ENCODE measurements at regions not wholly inside any gene's neighbourhood (a gene's known extent, or its start where the extent isn't known, plus 50 kb on each side); places are given as distances from the start of the nearest gene placed in this dataset.

DNA sequence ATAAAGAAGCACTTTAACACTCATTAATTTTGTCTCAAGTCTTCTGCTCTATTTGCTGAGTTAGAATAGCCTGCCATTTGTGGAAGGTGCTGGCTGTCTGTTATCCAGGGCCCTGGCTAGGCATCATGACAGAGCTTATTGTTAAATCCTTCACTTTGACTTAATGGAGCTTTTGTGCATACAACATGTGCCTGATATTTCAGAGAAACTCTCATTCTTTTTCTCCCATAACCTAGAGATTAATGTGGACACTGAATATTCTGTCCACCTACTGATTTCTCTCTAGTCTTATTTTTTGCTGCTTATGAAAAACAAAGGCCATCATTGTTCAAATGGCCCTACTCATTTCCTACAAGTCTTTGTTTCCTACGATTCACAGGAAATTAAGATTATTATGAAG lies 383.1 kb upstream of the HTR2A start:
- Histone ChIP-seq H3K4me1 (ENCODE audit: control insufficient read depth in 1 of 2, insufficient read depth in 2 of 2, low read length in 2 of 2) (no peaks in the 10 kb centered on the region), H3K27me3 (ENCODE audit: control insufficient read depth in 1 of 2, insufficient read depth in 2 of 2, low read length in 1 of 2) (no peaks in the 10 kb centered on the region), H3K36me3 (ENCODE audit: control insufficient read depth in 1 of 2, insufficient read depth in 2 of 2, low read length in 1 of 2) (no peaks in the 10 kb centered on the region), H3K4me3 (ENCODE audit: low read length in 2 of 2) (no peak overlapping the region), H3K9me3 (ENCODE audit: control insufficient read depth, low read length) (no peaks in the 10 kb centered on the region), H3K27ac (ENCODE audit: low read depth in 1 of 2, low read length in 2 of 2) (no peak overlapping the region)
- DNase-seq (no peak), ATAC-seq (ENCODE audit: low FRiP score) (no peak)
- intact Hi-C loops (cut with DNase I) = no loop called here
- WGBS, 2 donors = 79% methylated on average over 1 of the region's 1 CpG

DNA sequence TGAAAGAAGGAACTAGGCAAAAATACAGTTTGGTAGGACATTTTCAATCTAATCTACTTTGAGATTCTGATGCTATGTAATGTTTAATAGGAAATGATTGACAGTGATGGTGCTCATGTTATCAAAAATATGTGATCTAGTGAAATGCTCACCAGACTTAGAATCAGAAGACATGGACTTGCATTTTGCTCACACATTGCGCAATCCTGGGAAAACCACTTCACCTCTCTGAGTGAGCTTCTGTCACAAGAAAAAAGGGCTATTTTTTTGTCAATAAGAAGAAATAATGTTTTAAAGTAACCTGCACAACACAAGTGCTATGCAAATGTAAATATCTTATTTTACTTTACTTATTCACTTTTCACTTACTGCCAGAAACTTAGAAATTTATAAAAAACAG lies 380.9 kb upstream of the HTR2A start:
- H3K4me1 ChIP-seq (ENCODE audit: control insufficient read depth in 1 of 2, insufficient read depth in 2 of 2, low read length in 2 of 2) = no peaks in the 10 kb centered on the region
- H3K9me3 ChIP-seq (ENCODE audit: control insufficient read depth, low read length) = no peaks in the 10 kb centered on the region
- no peak overlapping the region for H3K27ac ChIP-seq (ENCODE audit: low read depth in 1 of 2, low read length in 2 of 2)
- no peaks in the 10 kb centered on the region for H3K27me3 ChIP-seq (ENCODE audit: control insufficient read depth in 1 of 2, insufficient read depth in 2 of 2, low read length in 1 of 2)
- H3K36me3 ChIP-seq (ENCODE audit: control insufficient read depth in 1 of 2, insufficient read depth in 2 of 2, low read length in 1 of 2) = no peaks in the 10 kb centered on the region
- intact Hi-C loops (cut with DNase I) = no loop called here
- DNase-seq = no peak
- WGBS, 2 donors = 93 to 100% methylated on average over 1 of the region's 1 CpG
- no peak overlapping the region for H3K4me3 ChIP-seq (ENCODE audit: low read length in 2 of 2)
- no peak for ATAC-seq (ENCODE audit: low FRiP score)

DNA sequence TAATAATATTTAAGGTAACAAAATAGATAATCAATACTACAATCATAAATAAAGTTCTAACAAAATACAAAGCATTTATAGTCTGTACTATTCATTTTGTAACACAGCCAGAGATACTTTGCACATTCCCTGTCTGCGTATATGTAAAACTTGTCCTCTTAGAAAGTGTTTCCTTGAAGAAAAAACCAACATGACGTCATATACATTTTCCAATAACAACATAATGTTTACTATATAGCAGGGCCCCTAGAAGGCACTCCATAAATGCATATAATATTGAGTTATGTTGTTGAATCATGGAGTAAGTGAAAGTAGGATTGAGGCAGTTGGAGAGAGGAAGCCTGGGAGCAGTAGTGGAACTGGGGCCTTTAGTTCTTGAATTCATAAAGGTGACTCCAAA lies 371.4 kb upstream of the HTR2A start:
- no peak for ATAC-seq (ENCODE audit: low FRiP score)
- Histone ChIP-seq H3K4me3 (ENCODE audit: low read length in 2 of 2) (no peak overlapping the region), H3K4me1 (ENCODE audit: control insufficient read depth in 1 of 2, insufficient read depth in 2 of 2, low read length in 2 of 2) (no peaks in the 10 kb centered on the region), H3K27ac (ENCODE audit: low read depth in 1 of 2, low read length in 2 of 2) (no peak overlapping the region), H3K27me3 (ENCODE audit: control insufficient read depth in 1 of 2, insufficient read depth in 2 of 2, low read length in 1 of 2) (no peaks in the 10 kb centered on the region), H3K36me3 (ENCODE audit: control insufficient read depth in 1 of 2, insufficient read depth in 2 of 2, low read length in 1 of 2) (no peaks in the 10 kb centered on the region), H3K9me3 (ENCODE audit: control insufficient read depth, low read length) (no peaks in the 10 kb centered on the region)
- no peak for DNase-seq
- intact Hi-C loops (cut with DNase I) = no loop called here
- WGBS, 2 donors = 86 to 87% methylated on average over 2 of the region's 2 CpGs

GRCh38 chr13:47258384-47258783 lies 361.5 kb upstream of the HTR2A start:
- Histone ChIP-seq H3K27ac (ENCODE audit: low read depth in 1 of 2, low read length in 2 of 2) (no peak overlapping the region), H3K9me3 (ENCODE audit: control insufficient read depth, low read length) (peaks cover 4% of the 10 kb centered on the region), H3K4me1 (ENCODE audit: control insufficient read depth in 1 of 2, insufficient read depth in 2 of 2, low read length in 2 of 2) (no peaks in the 10 kb centered on the region), H3K4me3 (ENCODE audit: low read length in 2 of 2) (no peak overlapping the region), H3K27me3 (ENCODE audit: control insufficient read depth in 1 of 2, insufficient read depth in 2 of 2, low read length in 1 of 2) (no peaks in the 10 kb centered on the region), H3K36me3 (ENCODE audit: control insufficient read depth in 1 of 2, insufficient read depth in 2 of 2, low read length in 1 of 2) (no peaks in the 10 kb centered on the region)
- intact Hi-C loops (cut with DNase I) = loop anchor here in 1 of 2 donors (10.0 kb wide), 1 partner anchor 364 kb away; the partner anchor contains the start of gene HTR2A
- ATAC-seq (ENCODE audit: low FRiP score) = no peak
- DNase-seq = no peak
- 58 to 62% methylated on average over 2 of the region's 2 CpGs for WGBS, 2 donors

GRCh38 chr13:47256618-47257017 lies 359.8 kb upstream of the HTR2A start:
- peaks cover 3 to 5% of the 10 kb centered on the region in 2 donors for H3K4me1 ChIP-seq (ENCODE audit: control insufficient read depth in 1 of 2, insufficient read depth in 2 of 2, low read length in 2 of 2)
- no peaks in the 10 kb centered on the region for H3K27me3 ChIP-seq (ENCODE audit: control insufficient read depth in 1 of 2, insufficient read depth in 2 of 2, low read length in 1 of 2)
- 58 to 78% methylated on average over 1 of the region's 1 CpG for WGBS, 2 donors
- no peak overlapping the region for H3K27ac ChIP-seq (ENCODE audit: low read depth in 1 of 2, low read length in 2 of 2)
- H3K4me3 ChIP-seq (ENCODE audit: low read length in 2 of 2) = no peak overlapping the region
- no peaks in the 10 kb centered on the region for H3K36me3 ChIP-seq (ENCODE audit: control insufficient read depth in 1 of 2, insufficient read depth in 2 of 2, low read length in 1 of 2)
- no peaks in the 10 kb centered on the region for H3K9me3 ChIP-seq (ENCODE audit: control insufficient read depth, low read length)
- ATAC-seq (ENCODE audit: low FRiP score) (no peak), DNase-seq (no peak)
- intact Hi-C loops (cut with DNase I) = loop anchor here in 1 of 2 donors (10.0 kb wide), 1 partner anchor 362 kb away; the partner anchor contains the start of gene HTR2A

DNA sequence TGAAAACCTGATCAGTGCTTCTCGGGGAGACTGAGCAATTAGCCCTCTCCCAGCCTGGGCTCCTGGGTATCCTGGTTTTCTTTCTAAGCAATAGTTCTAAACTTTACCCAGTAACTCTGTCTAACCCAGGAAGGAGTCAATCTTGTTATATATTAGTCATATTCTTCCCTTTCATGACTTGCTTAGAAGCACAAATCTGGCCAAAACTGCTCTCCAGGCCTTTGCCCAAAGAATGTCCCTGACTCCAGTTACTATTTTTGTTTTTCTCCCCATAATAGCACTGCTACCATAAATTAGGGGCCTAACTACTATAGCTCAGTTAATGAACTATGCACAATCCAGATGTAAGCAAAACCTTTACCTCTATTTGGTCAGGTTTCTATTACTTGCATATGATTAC lies 355.8 kb upstream of the HTR2A start:
- Histone ChIP-seq H3K27me3 (ENCODE audit: control insufficient read depth in 1 of 2, insufficient read depth in 2 of 2, low read length in 1 of 2) (no peaks in the 10 kb centered on the region), H3K36me3 (ENCODE audit: control insufficient read depth in 1 of 2, insufficient read depth in 2 of 2, low read length in 1 of 2) (no peaks in the 10 kb centered on the region), H3K9me3 (ENCODE audit: control insufficient read depth, low read length) (no peaks in the 10 kb centered on the region), H3K4me1 (ENCODE audit: control insufficient read depth in 1 of 2, insufficient read depth in 2 of 2, low read length in 2 of 2) (peaks cover 3 to 7% of the 10 kb centered on the region in 2 donors), H3K27ac (ENCODE audit: low read depth in 1 of 2, low read length in 2 of 2) (peak overlapping the region; percentile 36 to 71), H3K4me3 (ENCODE audit: low read length in 2 of 2) (no peak overlapping the region)
- 72 to 83% methylated on average over 1 of the region's 1 CpG for WGBS, 2 donors
- ATAC-seq (ENCODE audit: low FRiP score) (peak; percentile 51), DNase-seq (no peak)
- intact Hi-C loops (cut with DNase I) = loop anchor here (2.0 to 10.0 kb wide), 4 partner anchors 80 to 490 kb away; partner anchors contain the start of gene HTR2A (in 1 of the 2)

- intact Hi-C loops (cut with DNase I) = loop anchor here (2.0 to 10.0 kb wide), 4 partner anchors 81 to 489 kb away; partner anchors contain the start of gene HTR2A (in 1 of the 2)
- H3K4me3 ChIP-seq (ENCODE audit: low read length in 2 of 2) = no peak overlapping the region
- peaks cover 3 to 7% of the 10 kb centered on the region in 2 donors for H3K4me1 ChIP-seq (ENCODE audit: control insufficient read depth in 1 of 2, insufficient read depth in 2 of 2, low read length in 2 of 2)
- no peaks in the 10 kb centered on the region for H3K9me3 ChIP-seq (ENCODE audit: control insufficient read depth, low read length)
- no peaks in the 10 kb centered on the region for H3K36me3 ChIP-seq (ENCODE audit: control insufficient read depth in 1 of 2, insufficient read depth in 2 of 2, low read length in 1 of 2)
- ATAC-seq (ENCODE audit: low FRiP score) = no peak
- 55 to 57% methylated on average over 4 of the region's 4 CpGs for WGBS, 2 donors
- no peaks in the 10 kb centered on the region for H3K27me3 ChIP-seq (ENCODE audit: control insufficient read depth in 1 of 2, insufficient read depth in 2 of 2, low read length in 1 of 2)
- DNase-seq = no peak
- H3K27ac ChIP-seq (ENCODE audit: low read depth in 1 of 2, low read length in 2 of 2) = no peak overlapping the region
Observed at GRCh38 chr13:47251771-47252170, 354.9 kb upstream of the HTR2A start.

GRCh38 chr13:47250146-47250545 lies 353.3 kb upstream of the HTR2A start:
- peak in 1 of 2 donors; percentile 61 for DNase-seq
- peaks cover 3 to 7% of the 10 kb centered on the region in 2 donors for H3K4me1 ChIP-seq (ENCODE audit: control insufficient read depth in 1 of 2, insufficient read depth in 2 of 2, low read length in 2 of 2)
- 10 to 14% methylated on average over 7 of the region's 7 CpGs for WGBS, 2 donors
- H3K27ac ChIP-seq (ENCODE audit: low read depth in 1 of 2, low read length in 2 of 2) = no peak overlapping the region
- intact Hi-C loops (cut with DNase I) = loop anchor here (5.0 to 10.0 kb wide), 3 partner anchors 158 to 488 kb away; partner anchors contain the start of gene HTR2A (in 1 of the 2)
- no peaks in the 10 kb centered on the region for H3K36me3 ChIP-seq (ENCODE audit: control insufficient read depth in 1 of 2, insufficient read depth in 2 of 2, low read length in 1 of 2)
- peak; percentile 73 for ATAC-seq (ENCODE audit: low FRiP score)
- H3K9me3 ChIP-seq (ENCODE audit: control insufficient read depth, low read length) = no peaks in the 10 kb centered on the region
- H3K4me3 ChIP-seq (ENCODE audit: low read length in 2 of 2) = no peak overlapping the region
- H3K27me3 ChIP-seq (ENCODE audit: control insufficient read depth in 1 of 2, insufficient read depth in 2 of 2, low read length in 1 of 2) = no peaks in the 10 kb centered on the region

GRCh38 chr13:47249266-47249665 lies 352.4 kb upstream of the HTR2A start:
- Histone ChIP-seq H3K27ac (ENCODE audit: low read depth in 1 of 2, low read length in 2 of 2) (no peak overlapping the region), H3K27me3 (ENCODE audit: control insufficient read depth in 1 of 2, insufficient read depth in 2 of 2, low read length in 1 of 2) (no peaks in the 10 kb centered on the region), H3K4me1 (ENCODE audit: control insufficient read depth in 1 of 2, insufficient read depth in 2 of 2, low read length in 2 of 2) (peaks cover 3 to 7% of the 10 kb centered on the region in 2 donors), H3K36me3 (ENCODE audit: control insufficient read depth in 1 of 2, insufficient read depth in 2 of 2, low read length in 1 of 2) (no peaks in the 10 kb centered on the region), H3K4me3 (ENCODE audit: low read length in 2 of 2) (no peak overlapping the region), H3K9me3 (ENCODE audit: control insufficient read depth, low read length) (no peaks in the 10 kb centered on the region)
- no peak for ATAC-seq (ENCODE audit: low FRiP score)
- DNase-seq = no peak
- intact Hi-C loops (cut with DNase I) = no loop called here

Data from aorta (tissue), 5 donors.